ENCODE measurements at regions not wholly inside any gene's neighbourhood (a gene's known extent, or its start where the extent isn't known, plus 50 kb on each side); places are given as distances from the start of the nearest gene placed in this dataset.

GRCh38 chr18:14905350-14905749 lies 157.4 kb downstream of the ANKRD30B start:
- DNase-seq (ENCODE audit: low read depth in 2 of 2), result no peak

- DNase-seq (ENCODE audit: low read depth in 2 of 2), result no peak
These were observed 158.0 kb downstream of the ANKRD30B start for GRCh38 chr18:14905979-14906378.

GRCh38 chr18:14907420-14907819 lies 159.4 kb downstream of the ANKRD30B start:
- no peak for DNase-seq (ENCODE audit: low read depth in 2 of 2)

GRCh38 chr18:14908541-14908940 lies 160.6 kb downstream of the ANKRD30B start:
- DNase-seq (ENCODE audit: low read depth in 2 of 2), result no peak

- DNase-seq (ENCODE audit: low read depth in 2 of 2), result no peak
These were observed 165.0 kb downstream of the ANKRD30B start for GRCh38 chr18:14912967-14913366.

- DNase-seq (ENCODE audit: low read depth in 2 of 2), result no peak
These were observed 166.1 kb downstream of the ANKRD30B start for GRCh38 chr18:14914121-14914520.

GRCh38 chr18:14914771-14915170 lies 166.8 kb downstream of the ANKRD30B start:
- DNase-seq (ENCODE audit: low read depth in 2 of 2), result no peak

- DNase-seq (ENCODE audit: low read depth in 2 of 2), result no peak
These were observed 168.2 kb downstream of the ANKRD30B start for GRCh38 chr18:14916181-14916580.

GRCh38 chr18:14916851-14917250 lies 168.9 kb downstream of the ANKRD30B start:
- DNase-seq (ENCODE audit: low read depth in 2 of 2), result no peak

- no peak for DNase-seq (ENCODE audit: low read depth in 2 of 2)
These were observed 169.3 kb downstream of the ANKRD30B start for GRCh38 chr18:14917311-14917710.

GRCh38 chr18:14919666-14920065 lies 171.7 kb downstream of the ANKRD30B start:
- DNase-seq (ENCODE audit: low read depth in 2 of 2), result no peak

- DNase-seq (ENCODE audit: low read depth in 2 of 2), result no peak
These were observed 173.1 kb downstream of the ANKRD30B start for GRCh38 chr18:14921031-14921430.

GRCh38 chr18:14921547-14921946 lies 173.6 kb downstream of the ANKRD30B start:
- no peak for DNase-seq (ENCODE audit: low read depth in 2 of 2)

GRCh38 chr18:14922031-14922430 lies 174.1 kb downstream of the ANKRD30B start:
- DNase-seq (ENCODE audit: low read depth in 2 of 2), result no peak

GRCh38 chr18:14922965-14923565 lies 175.1 kb downstream of the ANKRD30B start:
- no peak for DNase-seq (ENCODE audit: low read depth in 2 of 2)

GRCh38 chr18:14924226-14924625 lies 176.3 kb downstream of the ANKRD30B start:
- no peak for DNase-seq (ENCODE audit: low read depth in 2 of 2)

GRCh38 chr18:14925281-14925709 lies 177.3 kb downstream of the ANKRD30B start:
- no peak for DNase-seq (ENCODE audit: low read depth in 2 of 2)

GRCh38 chr18:14927701-14928100 lies 179.7 kb downstream of the ANKRD30B start:
- no peak for DNase-seq (ENCODE audit: low read depth in 2 of 2)

- no peak for DNase-seq (ENCODE audit: low read depth in 2 of 2)
These were observed 180.4 kb downstream of the ANKRD30B start for GRCh38 chr18:14928396-14928795.

GRCh38 chr18:14930076-14930475 lies 182.1 kb downstream of the ANKRD30B start:
- DNase-seq (ENCODE audit: low read depth in 2 of 2), result no peak

GRCh38 chr18:14930576-14930975 lies 182.6 kb downstream of the ANKRD30B start:
- DNase-seq (ENCODE audit: low read depth in 2 of 2), result no peak

GRCh38 chr18:14933049-14933851 lies 185.3 kb downstream of the ANKRD30B start:
- DNase-seq (ENCODE audit: low read depth in 2 of 2), result no peak

- no peak for DNase-seq (ENCODE audit: low read depth in 2 of 2)
These were observed 186.0 kb downstream of the ANKRD30B start for GRCh38 chr18:14933964-14934363.

Measured in stimulated activated CD4-positive, alpha-beta T cell treated with anti-CD3 and anti-CD28 coated beads, Interleukin-1b, Interleukin-23, amount 100 ng/mL, for 4 hours (primary cell).